Adrenal gland (tissue), 9 donors: ENCODE measurements at regions not wholly inside any gene's neighbourhood (a gene's known extent, or its start where the extent isn't known, plus 50 kb on each side); places are given as distances from the start of the nearest gene placed in this dataset.

Source experiments
- DNase-seq, 7 donors: peaks; one replicate each; pipeline ENCODE4 v3.0.0-alpha.2; 2019 to 2020
- H3K27ac ChIP-seq, 5 donors: fragments of 200-600 bp; sonication (generic) in 4 of 5; 1 replicate in 3 of 5; 2 replicates in 2 of 5; pipeline versions ENCODE4 v1.5.1 to v1.8.0; 2016 to 2020; ENCODE audit warnings: mild to moderate bottlenecking in 1 of 5
- H3K27me3 ChIP-seq: fragments of 200-600 bp; 2 replicates; pipeline ENCODE4 v1.8.0; 2021
- H3K36me3 ChIP-seq, 2 donors: fragments of 200-600 bp; replicated peaks in 1 of 2; 1 replicate in 1 of 2; 2 replicates in 1 of 2; pipeline versions ENCODE4 v1.5.1 to v1.8.0; 2018 to 2022
- H3K4me1 ChIP-seq, 2 donors: fragments of 200-600 bp; replicated peaks in 1 of 2; 1 replicate in 1 of 2; 2 replicates in 1 of 2; pipeline versions ENCODE4 v1.5.1 to v1.8.0; 2018 to 2021
- H3K4me3 ChIP-seq, 4 donors: fragments of 200-600 bp; sonication (generic) in 3 of 4; one replicate each; pipeline ENCODE4 v1.5.1; 2016 to 2018
- H3K9me3 ChIP-seq, 3 donors: fragments of 200-600 bp; sonication (generic) in 1 of 3; replicated peaks in 1 of 3; 1 replicate in 2 of 3; 2 replicates in 1 of 3; pipeline versions ENCODE4 v1.5.1 to v1.8.0; 2016 to 2021
- POLR2A ChIP-seq, 2 donors: fragments of 450-650 bp; IDR thresholded peaks; one replicate each; pipeline ENCODE4 v1.6.1; 2017; ENCODE audit warnings: antibody characterized with exemption in 2 of 2, mild to moderate bottlenecking in 2 of 2, moderate library complexity in 1 of 2
- WGBS, 4 donors: extraction: QIAGEN DNeasy Blood & Tissue Kit in 2 of 4; methylation state at CpG; one replicate each; pipeline versions ENCODE4 v1.1.5 to v1.1.7; 2013 to 2017; 5-methylcytosine and 5-hydroxymethylcytosine counted together
- intact Hi-C, 2 donors: fragments of 100-400 bp; cut with DNase I; formaldehyde crosslinking; loops; one replicate each; pipeline versions ENCODE4 v1.14.1 to v1.15.0; 2022 to 2023
- TF ChIP-seq, protein P1 (sequence below), 6 experiments: fragments of 450-650 bp in 4 of 6; fragments of 200-600 bp in 2 of 6; sonication (generic) in 1 of 6; IDR thresholded peaks; 1 replicate in 5 of 6; 2 replicates in 1 of 6; pipeline versions ENCODE4 v1.5.1 to v1.8.0; 2016 to 2021; ENCODE audit warnings: antibody characterized with exemption in 6 of 6, mild to moderate bottlenecking in 2 of 6, moderate library complexity in 1 of 6
- donor health status: healthy with polysubstance abuse.
- donor health status: Bipolar disorder and iron deficiency.
- donor health status: DM: yes; HTN: yes; CAD: no.
- donor health status: DM: no; HTN: no; CAD: no.
- donor health status: DM: no; HTN: no; CAD: no.

DNA sequence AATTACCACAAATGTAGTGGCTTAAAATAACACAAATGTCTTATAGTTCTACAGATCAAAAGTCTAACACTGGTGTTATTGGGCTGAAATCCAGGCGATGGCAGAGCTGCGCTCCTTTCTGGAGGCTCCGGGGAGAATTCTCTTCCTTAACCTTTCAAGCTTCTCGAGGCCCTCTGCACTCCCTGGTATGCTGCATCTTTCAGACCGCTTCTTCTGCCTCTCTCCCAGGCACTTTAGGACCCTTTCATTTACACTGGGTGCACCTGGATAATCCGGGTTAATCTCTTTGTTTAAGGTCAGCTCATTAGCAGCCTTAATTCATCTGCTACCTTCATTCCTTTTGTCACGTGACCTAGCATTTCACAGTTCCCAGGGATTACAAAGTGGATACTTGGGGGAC lies 211.3 kb upstream of the RFC3 start:
- WGBS, 4 donors: 73 to 79% (median 76%) methylated on average over 7 of the region's 7 CpGs
- Histone ChIP-seq H3K27ac (no peak overlapping the region), H3K4me1 (peaks cover 14 to 17% of the 10 kb centered on the region in 2 donors), H3K36me3 (no peaks in the 10 kb centered on the region), H3K4me3 (no peak overlapping the region), H3K9me3 (no peaks in the 10 kb centered on the region), H3K27me3 (no peaks in the 10 kb centered on the region)
- TF ChIP-seq, protein P1, sequence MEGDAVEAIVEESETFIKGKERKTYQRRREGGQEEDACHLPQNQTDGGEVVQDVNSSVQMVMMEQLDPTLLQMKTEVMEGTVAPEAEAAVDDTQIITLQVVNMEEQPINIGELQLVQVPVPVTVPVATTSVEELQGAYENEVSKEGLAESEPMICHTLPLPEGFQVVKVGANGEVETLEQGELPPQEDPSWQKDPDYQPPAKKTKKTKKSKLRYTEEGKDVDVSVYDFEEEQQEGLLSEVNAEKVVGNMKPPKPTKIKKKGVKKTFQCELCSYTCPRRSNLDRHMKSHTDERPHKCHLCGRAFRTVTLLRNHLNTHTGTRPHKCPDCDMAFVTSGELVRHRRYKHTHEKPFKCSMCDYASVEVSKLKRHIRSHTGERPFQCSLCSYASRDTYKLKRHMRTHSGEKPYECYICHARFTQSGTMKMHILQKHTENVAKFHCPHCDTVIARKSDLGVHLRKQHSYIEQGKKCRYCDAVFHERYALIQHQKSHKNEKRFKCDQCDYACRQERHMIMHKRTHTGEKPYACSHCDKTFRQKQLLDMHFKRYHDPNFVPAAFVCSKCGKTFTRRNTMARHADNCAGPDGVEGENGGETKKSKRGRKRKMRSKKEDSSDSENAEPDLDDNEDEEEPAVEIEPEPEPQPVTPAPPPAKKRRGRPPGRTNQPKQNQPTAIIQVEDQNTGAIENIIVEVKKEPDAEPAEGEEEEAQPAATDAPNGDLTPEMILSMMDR (IDR thresholded peaks at IDR 0.05): no peak
- TF ChIP-seq POLR2A (IDR thresholded peaks at IDR 0.05): no peak
- no peak for DNase-seq
- intact Hi-C loops: no loop called here

DNA sequence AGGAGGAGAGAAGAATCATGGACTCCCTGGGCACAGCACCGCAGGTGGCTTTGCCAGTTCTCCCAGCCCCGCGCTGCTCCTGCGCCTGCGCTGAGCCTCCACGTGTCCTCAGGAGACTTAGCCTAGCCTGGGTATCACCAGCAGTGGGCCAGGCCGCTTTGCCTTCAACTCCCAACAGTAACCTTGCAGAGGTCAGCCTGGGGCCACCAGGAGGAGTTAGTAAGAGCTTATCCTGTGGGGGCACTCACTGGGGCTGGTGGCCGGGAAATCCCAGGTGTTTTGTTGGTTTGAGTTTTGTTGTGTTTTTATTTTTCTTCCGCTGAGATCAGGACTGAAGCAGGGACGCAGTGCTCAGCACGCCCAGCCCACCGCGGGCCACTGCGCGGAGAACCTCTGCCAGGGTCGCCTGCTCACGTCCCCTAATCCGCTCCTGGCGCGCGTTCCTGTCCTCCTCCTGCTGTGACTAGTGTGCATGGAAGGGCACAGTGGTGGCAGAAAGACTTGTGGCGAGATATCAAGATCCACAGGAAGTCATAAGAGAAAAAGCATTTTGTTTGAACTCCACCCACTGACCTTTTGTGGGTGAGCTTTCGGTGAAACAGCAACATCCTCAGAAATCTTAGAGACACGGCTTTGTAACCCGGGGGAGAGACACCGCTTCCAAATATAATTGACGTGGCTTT lies 207.4 kb upstream of the RFC3 start:
- no peaks in the 10 kb centered on the region for H3K36me3 ChIP-seq
- H3K4me1 ChIP-seq: peaks cover 18 to 22% of the 10 kb centered on the region in 2 donors
- no peaks in the 10 kb centered on the region for H3K9me3 ChIP-seq
- intact Hi-C loops: no loop called here
- TF ChIP-seq, protein P1 (IDR thresholded peaks at IDR 0.05): no peak
- TF ChIP-seq POLR2A (IDR thresholded peaks at IDR 0.05): no peak
- H3K4me3 ChIP-seq: peak overlapping the region in 1 of 4 donors; percentile 23
- WGBS, 4 donors: 48 to 75% (median 71%) methylated on average over 24 to 27 of the region's 27 CpGs
- no peaks in the 10 kb centered on the region for H3K27me3 ChIP-seq
- DNase-seq: peak; percentile 48 to 84 (median 59)
- H3K27ac ChIP-seq: peak overlapping the region; percentile 8 to 85 (median 70)

DNA sequence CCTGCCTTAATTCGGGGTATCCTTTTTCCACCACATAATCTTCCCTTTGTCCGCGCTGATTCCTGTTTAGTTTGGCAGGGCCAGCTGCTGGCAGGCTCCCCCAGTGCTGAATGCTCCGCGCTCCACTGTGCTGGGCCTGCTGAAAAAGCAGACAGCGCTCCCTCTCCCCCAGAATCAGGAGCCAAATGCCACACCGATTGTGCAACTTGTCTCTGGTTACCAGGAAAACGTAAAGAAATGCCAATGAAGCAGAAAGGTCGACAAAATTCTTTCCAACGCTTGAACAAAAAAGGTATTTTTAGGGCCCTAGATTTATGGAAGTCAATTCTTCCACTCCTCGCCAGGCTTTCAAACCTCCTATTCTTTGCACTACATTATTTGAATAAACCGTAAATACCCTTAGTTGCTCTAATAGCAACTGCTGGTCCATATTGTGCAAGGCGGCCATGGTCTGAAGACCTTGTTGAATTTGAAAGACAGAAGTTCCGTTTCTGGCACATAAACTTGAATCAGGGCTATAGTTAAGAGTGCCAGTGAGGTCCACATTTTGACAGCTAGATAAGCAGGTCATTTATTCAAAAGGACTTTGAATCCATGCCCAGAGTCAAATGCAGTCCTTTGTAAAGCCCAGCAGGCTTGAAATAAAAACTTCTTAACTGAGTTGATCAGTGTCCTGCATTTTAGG lies 206.7 kb upstream of the RFC3 start:
- Histone ChIP-seq H3K4me3 (peak overlapping the region in 1 of 4 donors; percentile 23), H3K27ac (peak overlapping the region; percentile 8 to 85 (median 70)), H3K4me1 (peaks cover 18 to 22% of the 10 kb centered on the region in 2 donors), H3K9me3 (no peaks in the 10 kb centered on the region), H3K36me3 (no peaks in the 10 kb centered on the region), H3K27me3 (no peaks in the 10 kb centered on the region)
- 27 to 46% (median 32%) methylated on average over 14 of the region's 14 CpGs for WGBS, 4 donors
- intact Hi-C loops: no loop called here
- DNase-seq: peak; percentile 53 to 80 (median 68)
- TF ChIP-seq POLR2A (IDR thresholded peaks at IDR 0.05): peak in 1 of 2 donors; percentile 15
- TF ChIP-seq, protein P1 (IDR thresholded peaks at IDR 0.05): peak in 3 of 6 experiments; percentile 22 to 31 (median 28)
